ENCODE measurements at regions not wholly inside any gene's neighbourhood (a gene's known extent, or its start where the extent isn't known, plus 50 kb on each side); places are given as distances from the start of the nearest gene placed in this dataset.

DNA sequence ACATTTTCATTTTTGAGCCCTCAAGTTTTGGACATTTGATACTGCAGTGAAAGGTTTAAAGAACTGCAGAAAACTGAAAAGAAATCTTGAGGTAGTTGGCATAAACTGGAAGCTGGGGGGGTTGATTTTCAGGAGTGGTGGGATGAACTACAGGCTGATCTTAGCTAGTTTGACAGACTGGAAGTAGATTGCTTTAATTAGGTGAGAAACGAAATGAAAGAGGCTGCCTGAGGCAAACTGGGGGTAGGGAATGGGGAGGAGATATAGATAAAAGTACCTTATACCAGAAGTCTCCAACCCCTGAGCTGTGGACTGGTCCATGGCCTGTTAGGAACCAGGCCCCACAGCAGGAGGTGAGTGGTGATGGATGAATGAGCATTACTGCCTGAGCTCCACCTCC, 101.4 kb upstream of the SPEF2 start:
- H3K4me1 ChIP-seq = no peaks in the 10 kb centered on the region
- no peak for DNase-seq
- TF ChIP-seq POLR2A (IDR thresholded peaks at IDR 0.05) = no peak
- TF ChIP-seq, protein P1, sequence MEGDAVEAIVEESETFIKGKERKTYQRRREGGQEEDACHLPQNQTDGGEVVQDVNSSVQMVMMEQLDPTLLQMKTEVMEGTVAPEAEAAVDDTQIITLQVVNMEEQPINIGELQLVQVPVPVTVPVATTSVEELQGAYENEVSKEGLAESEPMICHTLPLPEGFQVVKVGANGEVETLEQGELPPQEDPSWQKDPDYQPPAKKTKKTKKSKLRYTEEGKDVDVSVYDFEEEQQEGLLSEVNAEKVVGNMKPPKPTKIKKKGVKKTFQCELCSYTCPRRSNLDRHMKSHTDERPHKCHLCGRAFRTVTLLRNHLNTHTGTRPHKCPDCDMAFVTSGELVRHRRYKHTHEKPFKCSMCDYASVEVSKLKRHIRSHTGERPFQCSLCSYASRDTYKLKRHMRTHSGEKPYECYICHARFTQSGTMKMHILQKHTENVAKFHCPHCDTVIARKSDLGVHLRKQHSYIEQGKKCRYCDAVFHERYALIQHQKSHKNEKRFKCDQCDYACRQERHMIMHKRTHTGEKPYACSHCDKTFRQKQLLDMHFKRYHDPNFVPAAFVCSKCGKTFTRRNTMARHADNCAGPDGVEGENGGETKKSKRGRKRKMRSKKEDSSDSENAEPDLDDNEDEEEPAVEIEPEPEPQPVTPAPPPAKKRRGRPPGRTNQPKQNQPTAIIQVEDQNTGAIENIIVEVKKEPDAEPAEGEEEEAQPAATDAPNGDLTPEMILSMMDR (IDR thresholded peaks at IDR 0.05) = no peak
- H3K27me3 ChIP-seq = no peaks in the 10 kb centered on the region
- H3K9me3 ChIP-seq = no peaks in the 10 kb centered on the region
- H3K36me3 ChIP-seq = no peaks in the 10 kb centered on the region
- intact Hi-C loops (cut with DNase I) = no loop called here
- WGBS, 2 donors = 24 to 40% methylated on average over 1 of the region's 1 CpG
- H3K4me3 ChIP-seq = no peak overlapping the region
- no peak overlapping the region for H3K27ac ChIP-seq

DNA sequence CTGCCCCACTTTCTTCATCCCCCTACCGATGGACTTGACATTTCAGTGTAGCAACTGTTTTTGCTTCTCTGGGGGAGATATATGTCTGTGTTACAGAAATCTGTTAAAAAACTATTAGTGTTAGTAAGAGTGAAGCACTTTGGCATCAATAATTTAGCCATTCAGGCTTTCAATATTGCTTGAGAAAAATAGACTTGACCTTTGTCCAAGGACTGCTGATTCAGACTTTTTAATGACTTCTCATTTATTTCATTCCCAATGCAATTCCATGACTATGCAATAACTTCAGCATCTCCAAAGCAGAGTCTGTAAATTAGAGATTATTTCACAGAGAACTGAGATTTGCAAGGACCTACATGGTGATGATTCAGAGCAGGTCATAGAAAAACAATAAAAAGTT, 104.1 kb upstream of the SPEF2 start:
- Histone ChIP-seq H3K9me3 (no peaks in the 10 kb centered on the region), H3K36me3 (no peaks in the 10 kb centered on the region), H3K27me3 (peaks cover 0 to 3% (median 0%) of the 10 kb centered on the region in 4 donors), H3K4me3 (no peak overlapping the region), H3K27ac (no peak overlapping the region), H3K4me1 (no peaks in the 10 kb centered on the region)
- no peak for TF ChIP-seq POLR2A (IDR thresholded peaks at IDR 0.05)
- WGBS, 2 donors = 83 to 91% methylated on average over 1 of the region's 1 CpG
- no peak for DNase-seq
- intact Hi-C loops (cut with DNase I) = no loop called here

DNA sequence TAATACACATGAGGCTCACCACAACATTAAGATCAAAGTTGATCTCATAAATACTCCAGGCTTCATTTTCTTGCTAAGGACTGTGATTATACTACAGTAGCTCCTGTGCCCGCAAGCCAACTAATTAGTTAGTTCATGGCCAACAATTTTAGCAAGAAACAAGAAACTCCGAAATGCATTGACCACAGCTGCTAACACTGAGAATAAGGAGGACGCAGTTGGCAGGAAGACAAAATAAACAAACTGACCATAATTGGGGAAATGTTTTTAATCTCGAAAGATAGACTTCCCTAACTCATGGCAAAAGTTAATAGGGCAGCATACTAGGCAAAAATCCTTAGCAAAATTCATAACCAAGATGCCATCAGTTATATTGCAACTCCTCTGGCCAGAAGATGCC, 115.5 kb upstream of the SPEF2 start:
- intact Hi-C loops (cut with DNase I) = no loop called here
- no peak for DNase-seq
- no peak overlapping the region for H3K4me3 ChIP-seq
- TF ChIP-seq, protein P1 (IDR thresholded peaks at IDR 0.05) = no peak
- H3K9me3 ChIP-seq = peaks cover 0 to 12% (median 0%) of the 10 kb centered on the region in 3 donors
- H3K36me3 ChIP-seq = no peaks in the 10 kb centered on the region
- H3K27ac ChIP-seq = no peak overlapping the region
- WGBS, 2 donors = 60 to 78% methylated on average over 4 of the region's 4 CpGs
- no peaks in the 10 kb centered on the region for H3K27me3 ChIP-seq
- no peaks in the 10 kb centered on the region for H3K4me1 ChIP-seq

DNA sequence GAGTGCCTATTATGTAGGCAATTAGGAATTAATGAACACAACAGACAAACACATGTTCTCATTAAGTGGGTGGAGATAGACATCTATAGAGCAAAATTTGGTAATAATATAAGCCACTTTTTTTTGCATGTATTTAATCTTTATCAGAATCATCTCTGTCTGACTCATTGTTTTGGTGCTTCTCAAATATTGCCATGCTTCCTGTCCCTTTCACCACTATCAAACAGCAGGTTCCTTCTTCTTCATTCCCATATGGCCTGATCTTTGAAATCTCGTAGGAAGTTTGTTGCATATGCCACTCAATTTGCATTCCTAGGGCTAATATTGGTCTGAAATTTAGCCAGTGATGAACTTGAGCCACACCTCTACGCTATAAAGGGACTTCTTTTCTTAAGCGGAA, 128.9 kb upstream of the SPEF2 start:
- no peaks in the 10 kb centered on the region for H3K27me3 ChIP-seq
- WGBS, 2 donors = 77 to 78% methylated on average over 3 of the region's 3 CpGs

DNA sequence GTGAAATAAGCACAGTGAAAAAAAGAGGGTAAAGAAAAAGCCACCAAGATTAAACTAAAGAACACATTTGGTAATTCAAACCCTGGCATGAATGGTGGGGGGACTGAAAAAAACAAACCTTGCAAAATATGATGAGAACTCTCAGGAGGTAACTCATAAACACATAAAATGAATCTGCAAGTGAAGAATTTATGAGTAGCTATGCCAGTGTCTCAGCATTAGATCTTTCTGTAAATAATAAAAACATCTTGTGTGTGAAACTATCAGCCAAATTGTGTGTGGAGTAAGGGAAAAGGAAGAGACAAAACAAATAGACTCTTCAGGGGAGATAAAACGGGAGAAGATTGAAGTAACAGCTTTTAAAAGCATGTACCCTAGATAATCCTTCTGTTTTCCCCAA, 129.6 kb upstream of the SPEF2 start:
- no peaks in the 10 kb centered on the region for H3K9me3 ChIP-seq
- intact Hi-C loops (cut with DNase I) = no loop called here
- WGBS, 2 donors = 46 to 50% methylated on average over 1 of the region's 1 CpG
- no peak for DNase-seq
- TF ChIP-seq, protein P1 (IDR thresholded peaks at IDR 0.05) = no peak
- no peak for TF ChIP-seq POLR2A (IDR thresholded peaks at IDR 0.05)
- no peaks in the 10 kb centered on the region for H3K36me3 ChIP-seq
- no peak overlapping the region for H3K27ac ChIP-seq
- peaks cover 0 to 24% (median 8%) of the 10 kb centered on the region in 3 donors for H3K4me1 ChIP-seq
- H3K4me3 ChIP-seq = no peak overlapping the region
- no peaks in the 10 kb centered on the region for H3K27me3 ChIP-seq

More for the DNA sequence above, 128.9 kb upstream of the SPEF2 start:
- no peaks in the 10 kb centered on the region for H3K36me3 ChIP-seq
- no peak overlapping the region for H3K27ac ChIP-seq
- DNase-seq = no peak
- intact Hi-C loops (cut with DNase I) = no loop called here
- H3K4me3 ChIP-seq = no peak overlapping the region
- no peaks in the 10 kb centered on the region for H3K9me3 ChIP-seq
- H3K4me1 ChIP-seq = peaks cover 0 to 24% (median 8%) of the 10 kb centered on the region in 3 donors
- TF ChIP-seq POLR2A (IDR thresholded peaks at IDR 0.05) = no peak
- TF ChIP-seq, protein P1 (IDR thresholded peaks at IDR 0.05) = no peak

Data from esophagus squamous epithelium (tissue), 5 donors.